IPS DF 19.7 (cell line): ENCODE measurements at regions not wholly inside any gene's neighbourhood (a gene's known extent, or its start where the extent isn't known, plus 50 kb on each side); places are given as distances from the start of the nearest gene placed in this dataset.
A peak's percentile ranks its signal among the peaks of the same experiment; 100 is the strongest.

Source experiments
- DNase-seq: peaks from one replicate; pipeline ENCODE4 v3.0.0-alpha.2; 2013; ENCODE audit warnings: low read depth, low spot score

DNA sequence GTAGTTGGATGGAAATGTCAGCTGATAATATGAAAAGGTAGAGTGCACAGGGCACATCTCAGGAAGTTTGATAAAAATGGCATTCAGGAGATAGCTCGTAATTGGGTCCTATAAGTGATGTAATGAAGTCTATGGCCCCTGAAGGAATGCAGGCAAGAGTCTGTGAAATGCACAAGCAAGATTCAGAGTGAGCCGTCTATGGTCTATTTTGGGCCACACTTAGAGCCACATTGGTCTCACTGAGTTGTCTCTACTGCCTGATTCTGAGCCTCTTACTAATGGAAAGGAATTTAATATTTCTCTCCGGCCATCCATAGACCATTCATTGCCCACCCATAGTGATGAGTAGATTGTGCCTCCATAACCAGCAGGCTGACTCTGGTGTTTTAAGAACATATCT, 111.3 kb upstream of the KCNN2 start:
- no peak for DNase-seq

DNA sequence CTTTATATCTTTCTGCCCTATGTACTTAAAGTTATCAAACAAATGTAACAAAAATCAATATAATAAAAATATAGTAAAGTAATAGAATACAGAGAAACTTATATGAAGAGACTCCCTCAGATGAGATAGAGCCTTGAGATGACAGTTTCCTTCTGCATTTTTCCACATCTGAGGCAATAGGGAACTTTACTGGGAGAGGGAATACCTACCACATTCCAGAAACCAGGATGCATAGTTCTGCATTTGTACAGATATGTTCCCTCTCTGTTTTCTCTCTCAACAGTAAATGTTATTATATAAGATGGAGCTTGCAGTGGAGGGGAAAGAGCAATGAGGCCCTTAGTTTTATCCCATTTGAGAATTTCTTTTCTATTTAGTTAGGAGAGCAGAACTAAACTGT, 109.6 kb upstream of the KCNN2 start:
- DNase-seq = no peak

DNA sequence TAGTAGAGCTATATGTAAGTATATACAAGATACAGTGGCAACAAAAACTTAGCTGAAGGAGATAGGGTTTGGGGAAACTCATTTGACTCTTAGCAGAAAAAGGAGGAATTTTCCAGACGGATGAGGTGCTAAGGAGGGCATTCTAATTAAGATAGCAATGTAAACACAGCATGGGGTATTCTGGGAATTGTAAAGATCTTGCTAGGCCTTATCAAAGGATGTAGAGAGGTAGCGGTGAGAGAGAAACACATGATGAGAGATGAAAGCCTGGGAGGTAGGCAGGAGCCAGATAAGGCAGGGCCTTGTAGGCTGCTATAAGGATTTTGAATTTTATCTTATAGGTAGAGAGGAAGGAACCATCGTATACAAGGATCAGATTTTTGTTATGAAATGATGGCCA, 106.6 kb upstream of the KCNN2 start:
- no peak for DNase-seq

DNA sequence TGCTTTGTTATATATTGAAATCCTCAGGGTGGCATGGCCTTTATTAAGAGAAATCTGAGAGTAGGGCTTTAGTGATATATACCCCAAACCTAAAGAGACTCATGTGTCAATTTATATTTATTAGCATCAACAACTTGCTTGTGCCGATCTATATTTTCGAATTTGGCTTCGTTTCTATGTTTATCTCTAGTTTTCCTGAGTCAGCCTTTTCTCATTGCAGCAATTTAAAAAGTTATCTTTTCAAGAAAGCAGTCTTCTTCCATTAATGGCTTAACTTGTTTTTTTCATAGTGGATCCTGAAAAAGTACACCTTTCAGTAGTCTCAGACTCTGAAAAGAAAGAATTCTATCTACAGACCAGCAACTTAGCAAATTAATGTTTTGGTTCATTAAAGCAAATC, 99.9 kb upstream of the KCNN2 start:
- DNase-seq = no peak

DNA sequence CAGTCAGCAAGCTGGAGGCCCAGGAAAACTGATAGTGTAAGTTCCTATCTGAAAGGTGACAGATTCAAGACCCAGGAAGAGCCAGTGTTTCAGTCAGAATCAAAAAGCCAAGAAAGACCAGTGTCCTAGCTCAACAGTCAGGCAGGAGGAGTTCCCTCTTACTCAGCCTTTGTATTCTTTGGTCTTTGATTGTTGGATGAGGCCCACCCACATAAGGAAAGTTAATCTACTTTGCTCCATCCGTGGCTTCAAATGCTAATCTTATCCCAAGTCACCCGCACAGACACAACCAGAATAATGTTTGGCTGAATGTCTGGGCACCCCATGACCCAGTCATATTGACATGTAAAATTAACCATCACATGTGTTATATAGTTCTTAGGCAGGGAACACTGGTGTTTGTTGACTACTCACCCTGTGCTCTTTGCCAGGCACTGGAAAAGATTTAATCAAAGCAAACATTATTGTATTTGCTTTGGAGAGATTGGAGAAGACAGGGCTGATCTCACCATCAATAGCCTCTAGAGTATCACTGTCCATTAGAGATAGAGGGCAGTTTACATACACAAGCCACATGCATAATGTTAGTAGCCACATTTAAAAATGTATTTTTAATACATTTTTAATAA, 96.3 kb upstream of the KCNN2 start:
- no peak for DNase-seq

DNA sequence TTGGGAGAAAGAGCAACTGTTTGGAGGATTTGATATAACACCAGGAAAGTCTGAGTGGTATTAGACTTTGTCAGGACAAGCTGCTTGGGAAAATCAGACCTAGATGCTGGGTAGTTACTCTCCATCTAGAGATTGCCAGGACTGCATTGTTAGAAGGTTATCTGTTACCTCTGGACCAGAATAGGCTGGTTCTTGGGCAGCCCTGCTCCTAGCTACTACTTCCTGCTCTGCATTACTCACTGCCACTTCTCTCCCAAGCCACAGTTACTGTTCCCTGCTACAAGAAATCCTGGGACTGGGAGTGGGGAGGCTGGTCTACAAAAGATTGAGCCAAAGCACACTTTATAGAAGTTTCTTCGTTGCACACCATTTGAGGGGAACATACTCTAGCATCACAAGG, 95.5 kb upstream of the KCNN2 start:
- DNase-seq = no peak

DNA sequence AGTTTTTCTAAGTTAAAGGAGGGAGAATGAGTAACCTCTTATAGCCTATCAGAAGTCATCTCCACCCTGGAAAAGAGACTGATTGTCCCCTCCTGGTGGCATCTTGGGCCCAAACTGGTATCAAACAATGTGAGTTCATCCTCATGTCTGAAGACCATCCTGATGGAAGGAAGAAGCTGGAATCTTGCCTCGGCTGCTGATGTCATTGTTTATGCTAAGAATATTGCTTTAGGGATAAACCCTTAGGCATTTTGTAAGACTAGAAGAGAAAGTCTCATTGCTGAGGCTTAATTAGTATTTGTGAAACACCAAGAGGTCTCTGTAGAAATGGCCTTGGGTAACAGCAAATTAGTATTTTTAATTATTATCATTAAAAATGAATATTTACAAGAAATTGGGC, 65.7 kb upstream of the KCNN2 start:
- DNase-seq = no peak

DNA sequence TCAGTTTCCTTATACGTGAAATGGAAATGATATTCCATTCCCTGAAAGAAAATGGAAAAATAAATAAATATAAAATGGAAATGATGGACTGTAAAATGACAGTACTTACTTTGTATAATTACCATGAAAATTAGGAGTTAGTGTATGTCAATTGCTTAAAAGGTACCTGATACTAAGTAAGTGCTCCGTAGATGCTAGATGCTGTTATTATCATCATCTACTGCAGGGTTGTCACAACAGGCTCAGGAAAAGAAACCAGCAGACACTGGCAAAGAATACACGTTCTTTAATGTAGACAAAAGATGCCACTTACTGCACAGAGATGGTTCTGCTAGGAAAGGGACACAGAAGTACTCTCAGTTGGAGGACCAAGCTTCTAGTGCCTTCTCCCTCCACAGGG, 64.0 kb upstream of the KCNN2 start:
- no peak for DNase-seq

DNA sequence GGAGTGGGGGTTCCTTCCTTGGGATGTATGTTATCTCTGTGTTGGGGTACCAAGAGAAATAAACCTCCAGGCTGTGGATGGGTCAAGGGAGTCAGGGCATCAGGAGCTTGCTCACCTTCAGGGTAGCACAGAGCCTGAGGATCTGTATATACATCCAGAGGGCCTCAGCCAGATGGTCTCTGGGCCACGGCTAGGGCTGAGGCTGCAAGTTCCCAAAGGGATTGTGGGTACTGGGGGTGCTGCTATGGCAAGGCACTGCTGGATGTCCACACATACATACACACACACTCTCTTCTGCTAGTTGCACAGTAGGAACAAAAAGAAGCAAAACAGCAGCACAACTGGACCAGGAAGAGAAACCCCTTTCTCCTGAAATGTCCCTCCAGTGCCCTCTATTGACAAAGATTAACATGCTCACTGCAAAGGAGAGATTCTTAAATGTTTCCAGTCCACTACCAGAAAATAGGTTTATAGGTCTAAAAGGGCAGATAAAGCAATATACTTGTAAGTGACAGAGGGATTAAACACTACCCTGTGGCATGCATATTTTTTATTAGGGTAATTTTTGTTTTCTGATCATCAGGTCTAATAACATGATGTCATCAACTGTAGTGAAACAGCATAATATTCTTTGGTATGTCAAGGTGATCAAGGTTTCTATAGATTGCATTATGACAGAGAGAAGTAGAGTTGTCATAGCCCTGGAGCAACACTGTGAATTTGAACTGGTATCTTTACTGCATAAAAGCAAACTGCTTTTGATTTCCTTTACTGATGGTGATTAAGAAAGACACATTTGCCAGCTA, 56.3 kb upstream of the KCNN2 start:
- peak; percentile 9 for DNase-seq

DNA sequence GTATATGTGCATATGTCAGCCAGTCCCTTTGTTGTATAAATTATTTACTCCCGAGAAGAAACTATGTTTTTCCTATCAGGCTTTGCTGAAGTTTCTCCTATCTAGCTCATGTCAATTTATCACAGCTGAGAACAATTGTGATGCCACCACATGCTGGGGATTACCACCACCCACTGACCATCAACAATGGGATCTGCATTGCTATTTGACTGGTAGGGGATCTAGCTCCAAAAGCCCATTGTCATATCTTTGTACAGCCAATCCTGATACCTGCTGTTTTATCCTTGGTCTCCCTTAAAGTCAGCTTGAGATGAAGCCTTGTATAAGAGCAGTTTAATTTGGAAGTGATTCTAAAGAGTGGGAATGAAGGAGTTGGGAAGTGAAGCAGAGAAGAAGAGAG, 53.9 kb upstream of the KCNN2 start:
- peak; percentile 17 for DNase-seq

DNA sequence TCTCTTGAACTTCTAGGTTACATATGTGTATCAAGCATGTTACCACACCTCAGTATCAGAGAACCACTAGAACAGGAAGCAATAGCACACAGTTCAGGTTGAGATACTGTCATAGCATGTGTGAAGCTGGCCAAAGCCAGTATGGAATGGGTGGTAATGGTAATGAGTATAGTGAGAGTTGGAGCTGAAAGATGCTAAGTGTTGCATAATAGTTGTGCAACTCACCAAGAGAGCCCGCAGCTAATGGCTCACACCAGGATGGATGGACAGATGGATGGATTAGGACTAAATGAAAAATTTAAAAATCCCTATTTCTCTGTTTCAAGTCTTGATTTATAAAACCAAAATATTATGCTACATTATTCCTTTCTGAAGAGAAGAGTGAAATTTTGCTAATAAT, 53.4 kb upstream of the KCNN2 start:
- DNase-seq = no peak

DNA sequence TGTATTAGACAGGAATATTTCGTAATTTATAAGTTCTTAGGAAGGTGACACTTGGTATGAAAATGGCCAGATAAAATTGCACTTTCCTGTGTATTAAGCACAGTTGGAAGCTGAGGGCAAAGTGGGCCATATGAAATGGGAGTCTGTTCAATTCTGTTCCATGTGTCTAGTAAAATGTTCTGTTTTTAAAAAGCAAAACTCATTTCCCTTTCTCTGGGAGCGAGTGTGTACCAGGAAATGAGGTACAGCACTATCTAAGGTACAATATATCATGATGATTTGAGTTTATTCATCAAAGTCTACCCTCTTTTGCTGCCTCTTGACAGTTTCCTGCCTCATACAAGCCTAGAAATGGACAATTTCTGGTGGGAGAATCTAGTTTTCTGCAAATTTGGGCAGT, 51.2 kb upstream of the KCNN2 start:
- no peak for DNase-seq

DNA sequence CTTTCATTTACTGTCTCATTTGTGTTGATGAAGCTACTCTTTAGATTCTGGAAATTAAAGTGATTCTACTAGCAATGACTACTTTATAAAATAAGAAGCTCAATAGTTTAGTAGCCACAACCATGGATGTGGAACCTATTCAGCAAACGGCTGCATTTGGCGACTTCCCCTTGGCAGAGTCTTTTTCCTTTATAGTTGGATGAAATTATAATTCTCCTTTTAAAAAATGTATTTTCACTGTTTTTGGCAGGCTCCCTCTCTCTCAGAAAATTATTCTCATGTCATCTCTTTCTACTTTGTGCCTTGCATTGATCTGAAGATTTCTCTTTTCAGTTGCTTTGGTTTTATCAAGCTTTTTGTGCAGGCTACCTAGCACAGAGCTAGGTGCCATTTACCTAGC, 50.6 kb upstream of the KCNN2 start:
- DNase-seq = no peak

DNA sequence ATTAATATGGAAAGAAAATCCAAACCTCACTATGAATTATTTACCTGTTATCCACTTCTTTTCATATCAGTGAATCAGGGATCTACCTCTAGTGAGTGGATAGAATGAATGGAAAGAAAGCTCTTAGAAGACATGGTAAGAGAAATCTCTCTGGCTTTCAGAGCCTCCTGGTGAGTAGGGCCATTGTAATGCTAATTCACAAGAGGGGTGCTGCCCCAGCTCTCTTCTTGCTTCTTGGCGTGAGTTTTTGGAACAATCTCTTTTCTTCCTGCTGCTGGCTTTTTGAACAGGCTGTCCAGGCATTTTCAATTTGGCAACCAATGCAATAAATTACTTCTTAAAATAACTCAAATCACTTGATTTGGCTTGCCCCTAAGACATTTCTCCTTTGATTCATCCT, 49.9 kb upstream of the KCNN2 start:
- DNase-seq = peak; percentile 45
